ENCODE measurements at regions not wholly inside any gene's neighbourhood (a gene's known extent, or its start where the extent isn't known, plus 50 kb on each side); places are given as distances from the start of the nearest gene placed in this dataset.

GRCh38 chr17:17398188-17398942 is 78.4 kb upstream of the MED9 start:
- no peaks in the 10 kb centered on the region for H3K36me3 Mint-ChIP-seq (ENCODE audit: low read depth)
- H3K4me3 Mint-ChIP-seq = no peak overlapping the region
- H3K27me3 Mint-ChIP-seq = no peaks in the 10 kb centered on the region
- H3K27ac Mint-ChIP-seq = peak overlapping the region; percentile 27
- DNase-seq (no peak), ATAC-seq (no peak)
- H3K4me1 Mint-ChIP-seq = peaks cover 21% of the 10 kb centered on the region
- H3K9me3 ChIP-seq (ENCODE audit: control insufficient read depth, low read length, poor library complexity, severe bottlenecking) = no peaks in the 10 kb centered on the region

- Mint-ChIP-seq H3K27me3 (no peaks in the 10 kb centered on the region), H3K4me3 (no peak overlapping the region), H3K27ac (no peak overlapping the region), H3K4me1 (peaks cover 27% of the 10 kb centered on the region), H3K36me3 (ENCODE audit: low read depth) (no peaks in the 10 kb centered on the region)
- ATAC-seq (no peak), DNase-seq (no peak)
- H3K9me3 ChIP-seq (ENCODE audit: control insufficient read depth, low read length, poor library complexity, severe bottlenecking) = no peaks in the 10 kb centered on the region
Observed at GRCh38 chr17:17398943-17399926, 77.6 kb upstream of the MED9 start.

GRCh38 chr17:17400070-17400469 is 76.7 kb upstream of the MED9 start:
- H3K9me3 ChIP-seq (ENCODE audit: control insufficient read depth, low read length, poor library complexity, severe bottlenecking) = no peaks in the 10 kb centered on the region
- Mint-ChIP-seq H3K4me3 (no peak overlapping the region), H3K36me3 (ENCODE audit: low read depth) (no peaks in the 10 kb centered on the region), H3K27ac (no peak overlapping the region), H3K4me1 (peaks cover 36% of the 10 kb centered on the region), H3K27me3 (no peaks in the 10 kb centered on the region)
- ATAC-seq (no peak), DNase-seq (no peak)

GRCh38 chr17:17400566-17401184 is 76.1 kb upstream of the MED9 start:
- Mint-ChIP-seq H3K36me3 (ENCODE audit: low read depth) (no peaks in the 10 kb centered on the region), H3K4me1 (peaks cover 39% of the 10 kb centered on the region), H3K4me3 (no peak overlapping the region), H3K27ac (no peak overlapping the region), H3K27me3 (no peaks in the 10 kb centered on the region)
- DNase-seq (no peak), ATAC-seq (no peak)
- H3K9me3 ChIP-seq (ENCODE audit: control insufficient read depth, low read length, poor library complexity, severe bottlenecking) = no peaks in the 10 kb centered on the region

GRCh38 chr17:17401271-17401781 is 75.5 kb upstream of the MED9 start:
- Mint-ChIP-seq H3K27me3 (no peaks in the 10 kb centered on the region), H3K27ac (no peak overlapping the region), H3K36me3 (ENCODE audit: low read depth) (no peaks in the 10 kb centered on the region), H3K4me3 (no peak overlapping the region), H3K4me1 (peaks cover 43% of the 10 kb centered on the region)
- ATAC-seq (no peak), DNase-seq (no peak)
- no peaks in the 10 kb centered on the region for H3K9me3 ChIP-seq (ENCODE audit: control insufficient read depth, low read length, poor library complexity, severe bottlenecking)

- DNase-seq (no peak), ATAC-seq (no peak)
- no peaks in the 10 kb centered on the region for H3K9me3 ChIP-seq (ENCODE audit: control insufficient read depth, low read length, poor library complexity, severe bottlenecking)
- H3K27me3 Mint-ChIP-seq = no peaks in the 10 kb centered on the region
- H3K4me1 Mint-ChIP-seq = peaks cover 48% of the 10 kb centered on the region
- H3K27ac Mint-ChIP-seq = peak overlapping the region; percentile 85
- peak overlapping the region; percentile 77 for H3K4me3 Mint-ChIP-seq
- no peaks in the 10 kb centered on the region for H3K36me3 Mint-ChIP-seq (ENCODE audit: low read depth)
Observed at GRCh38 chr17:17402558-17402957, 74.2 kb upstream of the MED9 start.

- no peaks in the 10 kb centered on the region for H3K9me3 ChIP-seq (ENCODE audit: control insufficient read depth, low read length, poor library complexity, severe bottlenecking)
- ATAC-seq (no peak), DNase-seq (no peak)
- H3K27ac Mint-ChIP-seq = peak overlapping the region; percentile 85
- no peaks in the 10 kb centered on the region for H3K27me3 Mint-ChIP-seq
- H3K36me3 Mint-ChIP-seq (ENCODE audit: low read depth) = no peaks in the 10 kb centered on the region
- H3K4me1 Mint-ChIP-seq = peaks cover 49% of the 10 kb centered on the region
- peak overlapping the region; percentile 77 for H3K4me3 Mint-ChIP-seq
Observed at GRCh38 chr17:17403065-17403464, 73.7 kb upstream of the MED9 start.

GRCh38 chr17:17403899-17404576 is 72.8 kb upstream of the MED9 start:
- DNase-seq = peak; percentile 27 to 33 (median 28)
- Mint-ChIP-seq H3K36me3 (ENCODE audit: low read depth) (no peaks in the 10 kb centered on the region), H3K27me3 (no peaks in the 10 kb centered on the region), H3K27ac (peak overlapping the region; percentile 85), H3K4me1 (peaks cover 49% of the 10 kb centered on the region), H3K4me3 (peak overlapping the region; percentile 77)
- no peaks in the 10 kb centered on the region for H3K9me3 ChIP-seq (ENCODE audit: control insufficient read depth, low read length, poor library complexity, severe bottlenecking)
- ATAC-seq = peak; percentile 96

GRCh38 chr17:17405673-17406072 is 71.1 kb upstream of the MED9 start:
- Mint-ChIP-seq H3K27ac (peak overlapping the region; percentile 85), H3K36me3 (ENCODE audit: low read depth) (no peaks in the 10 kb centered on the region), H3K4me1 (peaks cover 46% of the 10 kb centered on the region), H3K4me3 (peak overlapping the region; percentile 45), H3K27me3 (no peaks in the 10 kb centered on the region)
- ATAC-seq (no peak), DNase-seq (no peak)
- no peaks in the 10 kb centered on the region for H3K9me3 ChIP-seq (ENCODE audit: control insufficient read depth, low read length, poor library complexity, severe bottlenecking)

- no peak overlapping the region for H3K4me3 Mint-ChIP-seq
- no peaks in the 10 kb centered on the region for H3K27me3 Mint-ChIP-seq
- ATAC-seq = no peak
- peak overlapping the region; percentile 85 for H3K27ac Mint-ChIP-seq
- DNase-seq = no peak
- H3K36me3 Mint-ChIP-seq (ENCODE audit: low read depth) = no peaks in the 10 kb centered on the region
- peaks cover 45% of the 10 kb centered on the region for H3K4me1 Mint-ChIP-seq
- H3K9me3 ChIP-seq (ENCODE audit: control insufficient read depth, low read length, poor library complexity, severe bottlenecking) = no peaks in the 10 kb centered on the region
Observed at GRCh38 chr17:17406225-17406624, 70.6 kb upstream of the MED9 start.

GRCh38 chr17:17408236-17408794 is 68.5 kb upstream of the MED9 start:
- ATAC-seq (no peak), DNase-seq (no peak)
- Mint-ChIP-seq H3K27me3 (no peaks in the 10 kb centered on the region), H3K36me3 (ENCODE audit: low read depth) (no peaks in the 10 kb centered on the region), H3K27ac (peak overlapping the region; percentile 35), H3K4me1 (peaks cover 35% of the 10 kb centered on the region), H3K4me3 (no peak overlapping the region)
- no peaks in the 10 kb centered on the region for H3K9me3 ChIP-seq (ENCODE audit: control insufficient read depth, low read length, poor library complexity, severe bottlenecking)

- no peak overlapping the region for H3K4me3 Mint-ChIP-seq
- H3K27ac Mint-ChIP-seq = no peak overlapping the region
- peaks cover 19% of the 10 kb centered on the region for H3K4me1 Mint-ChIP-seq
- no peaks in the 10 kb centered on the region for H3K9me3 ChIP-seq (ENCODE audit: control insufficient read depth, low read length, poor library complexity, severe bottlenecking)
- no peak for DNase-seq
- no peaks in the 10 kb centered on the region for H3K36me3 Mint-ChIP-seq (ENCODE audit: low read depth)
- ATAC-seq = no peak
- peaks cover 9% of the 10 kb centered on the region for H3K27me3 Mint-ChIP-seq
Observed at GRCh38 chr17:17410357-17410756, 66.4 kb upstream of the MED9 start.
